GM19025 (cell line): ENCODE measurements at regions not wholly inside any gene's neighbourhood (a gene's known extent, or its start where the extent isn't known, plus 50 kb on each side); places are given as distances from the start of the nearest gene placed in this dataset.

Experiments used
- ATAC-seq: cut with Tn5 transposase; IDR thresholded peaks from one replicate; pipeline ENCODE4 v1.9.1; 2021; ENCODE audit warnings: mild to moderate bottlenecking, low read depth, moderate library complexity; ENCODE audit not compliant: unreplicated experiment

GRCh38 chr14:22422238-22422637 is 166.8 kb downstream of the DAD1 start:
- ATAC-seq = no peak

- no peak for ATAC-seq
Observed at GRCh38 chr14:22420598-22421186, 168.3 kb downstream of the DAD1 start.

GRCh38 chr14:22419620-22420019 is 169.4 kb downstream of the DAD1 start:
- ATAC-seq = no peak

- ATAC-seq = no peak
Observed at GRCh38 chr14:22418631-22419030, 170.4 kb downstream of the DAD1 start.

- no peak for ATAC-seq
Observed at GRCh38 chr14:22417914-22418313, 171.1 kb downstream of the DAD1 start.

- no peak for ATAC-seq
Observed at GRCh38 chr14:22416193-22416592, 172.8 kb downstream of the DAD1 start.

GRCh38 chr14:22415605-22415959 is 173.4 kb downstream of the DAD1 start:
- ATAC-seq = no peak

GRCh38 chr14:22414876-22415604 is 174.0 kb downstream of the DAD1 start:
- no peak for ATAC-seq

- ATAC-seq = no peak
Observed at GRCh38 chr14:22412926-22413411, 176.1 kb downstream of the DAD1 start.

- no peak for ATAC-seq
Observed at GRCh38 chr14:22411398-22412055, 177.5 kb downstream of the DAD1 start.

GRCh38 chr14:22410497-22410896 is 178.5 kb downstream of the DAD1 start:
- ATAC-seq = no peak

- no peak for ATAC-seq
Observed at GRCh38 chr14:22409006-22409405, 180.0 kb downstream of the DAD1 start.

GRCh38 chr14:22408547-22408946 is 180.5 kb downstream of the DAD1 start:
- no peak for ATAC-seq

GRCh38 chr14:22407033-22407432 is 182.0 kb downstream of the DAD1 start:
- no peak for ATAC-seq

GRCh38 chr14:22405201-22405600 is 183.8 kb downstream of the DAD1 start:
- ATAC-seq = no peak

- no peak for ATAC-seq
Observed at GRCh38 chr14:22403296-22403695, 185.7 kb downstream of the DAD1 start.

GRCh38 chr14:22400655-22401259 is 188.3 kb downstream of the DAD1 start:
- no peak for ATAC-seq

- ATAC-seq = no peak
Observed at GRCh38 chr14:22399776-22400175, 189.2 kb downstream of the DAD1 start.

GRCh38 chr14:22397221-22397737 is 191.7 kb downstream of the DAD1 start:
- ATAC-seq = no peak

GRCh38 chr14:22395803-22396202 is 193.2 kb downstream of the DAD1 start:
- no peak for ATAC-seq

- no peak for ATAC-seq
Observed at GRCh38 chr14:22394616-22395015, 194.4 kb downstream of the DAD1 start.
